GM18502 (cell line): ENCODE measurements at regions not wholly inside any gene's neighbourhood (a gene's known extent, or its start where the extent isn't known, plus 50 kb on each side); places are given as distances from the start of the nearest gene placed in this dataset.
A peak's percentile ranks its signal among the peaks of the same experiment; 100 is the strongest.

Source experiments
- ATAC-seq: cut with Tn5 transposase; IDR thresholded peaks from one replicate; pipeline ENCODE4 v1.9.1; 2021; ENCODE audit warnings: mild to moderate bottlenecking; ENCODE audit not compliant: unreplicated experiment, poor library complexity

GRCh38 chr4:14693728-14694127 lies 308.6 kb upstream of the CPEB2 start:
- no peak for ATAC-seq

DNA sequence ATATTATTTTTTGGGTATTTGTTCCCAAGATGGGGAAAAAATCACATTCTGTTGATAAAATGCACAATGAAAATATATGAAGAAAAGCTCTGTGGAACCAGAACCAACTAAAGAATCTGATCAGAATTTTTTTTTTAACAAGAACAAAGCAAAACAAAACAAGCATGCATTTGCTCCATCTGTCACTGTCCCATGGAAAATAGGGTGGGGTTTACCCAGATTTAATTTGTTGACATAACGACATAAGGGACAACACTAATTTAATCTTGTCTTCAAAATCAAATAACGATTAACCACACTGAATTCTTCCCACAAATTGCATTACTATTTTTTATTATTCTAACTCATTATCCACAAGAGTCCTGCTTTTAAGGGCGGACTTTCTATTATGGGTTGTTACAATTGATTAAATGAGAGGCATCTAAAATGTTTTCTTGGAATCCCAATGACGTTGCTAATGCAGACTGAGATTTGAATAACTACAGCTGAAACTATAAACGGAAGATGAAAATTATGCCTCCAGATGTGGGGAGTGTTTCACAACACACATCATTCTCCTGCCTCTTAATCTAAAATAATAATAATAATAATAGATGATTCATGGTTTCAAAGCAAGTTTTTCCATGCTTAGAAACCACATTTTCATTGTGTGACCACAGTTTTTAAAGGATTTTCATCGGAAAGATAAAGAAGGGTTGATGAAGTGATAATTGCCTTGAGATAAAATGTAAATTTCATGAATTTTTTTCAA lies 307.0 kb upstream of the CPEB2 start:
- no peak for ATAC-seq

DNA sequence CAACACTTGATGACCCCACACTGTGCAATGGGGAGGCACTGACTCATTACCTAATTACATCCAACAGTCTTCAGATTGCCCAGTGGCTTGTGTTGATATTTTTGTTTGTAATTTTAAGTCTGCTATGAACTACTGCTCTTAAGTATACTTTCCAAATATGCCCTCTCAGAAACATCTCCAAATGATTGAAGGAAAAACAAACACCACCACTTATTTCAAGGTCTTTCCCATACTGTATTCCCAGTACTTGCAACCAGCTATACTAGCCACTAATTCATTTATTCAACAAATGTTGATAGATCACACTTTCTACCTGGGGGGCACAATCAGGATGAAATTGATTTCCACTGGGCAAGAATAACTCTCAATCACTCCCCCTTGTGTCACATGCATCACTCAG lies 302.2 kb upstream of the CPEB2 start:
- no peak for ATAC-seq

DNA sequence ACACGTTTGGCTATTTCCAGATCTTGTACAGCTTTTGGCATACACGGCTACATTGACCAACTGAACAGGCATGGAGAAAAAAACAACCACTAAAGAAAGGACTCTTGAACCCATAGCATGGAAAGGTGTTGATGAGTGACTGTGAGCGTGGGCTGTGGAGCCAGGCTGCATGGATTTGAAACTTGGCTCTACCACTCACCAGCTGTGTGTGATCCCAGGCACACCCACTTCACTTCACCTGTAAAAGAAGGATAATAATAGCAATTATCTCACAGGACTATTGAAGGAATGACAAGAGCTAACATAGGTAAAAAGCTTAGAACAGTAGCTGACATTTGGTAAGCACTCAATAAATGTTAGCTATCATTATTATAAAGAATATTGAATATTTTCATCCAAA lies 301.7 kb upstream of the CPEB2 start:
- ATAC-seq: no peak

DNA sequence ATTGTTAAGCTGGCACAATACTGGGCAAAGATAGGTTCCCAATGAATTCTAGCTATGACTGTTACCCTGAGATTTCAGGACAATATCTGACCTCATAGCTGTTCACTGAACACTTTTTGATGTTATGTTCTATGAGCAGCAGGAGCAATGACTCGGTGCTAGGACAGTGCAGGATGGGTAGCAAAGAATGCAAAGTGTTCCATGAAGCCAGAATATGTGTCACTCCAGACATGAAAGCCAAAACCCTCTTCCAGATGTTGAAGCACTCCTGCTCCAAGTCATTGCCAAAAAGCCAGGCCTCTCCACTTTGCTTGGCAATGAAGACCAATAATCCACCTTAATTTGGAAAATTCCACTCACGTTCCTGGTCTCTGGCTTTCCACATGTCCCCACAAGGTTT lies 300.9 kb upstream of the CPEB2 start:
- no peak for ATAC-seq

DNA sequence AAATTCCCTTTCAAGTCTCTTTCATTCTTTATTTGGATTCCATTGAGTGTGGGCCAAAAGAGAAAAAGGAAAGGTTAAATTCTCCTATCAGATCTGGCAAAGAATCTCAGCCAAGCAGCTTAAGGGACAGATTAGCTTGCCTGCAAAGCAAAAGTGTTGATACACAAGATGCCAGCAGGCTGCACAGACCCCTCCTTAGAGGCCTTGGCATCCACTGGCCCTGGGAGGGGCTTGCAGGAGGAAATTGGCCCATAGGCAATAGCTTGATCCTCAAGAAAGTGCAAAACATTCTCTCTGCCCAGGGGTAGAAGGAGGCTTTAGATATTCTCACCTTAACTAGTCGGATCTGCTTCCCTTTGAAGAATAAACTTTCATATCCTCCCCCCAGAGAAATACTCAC lies 300.4 kb upstream of the CPEB2 start:
- no peak for ATAC-seq

DNA sequence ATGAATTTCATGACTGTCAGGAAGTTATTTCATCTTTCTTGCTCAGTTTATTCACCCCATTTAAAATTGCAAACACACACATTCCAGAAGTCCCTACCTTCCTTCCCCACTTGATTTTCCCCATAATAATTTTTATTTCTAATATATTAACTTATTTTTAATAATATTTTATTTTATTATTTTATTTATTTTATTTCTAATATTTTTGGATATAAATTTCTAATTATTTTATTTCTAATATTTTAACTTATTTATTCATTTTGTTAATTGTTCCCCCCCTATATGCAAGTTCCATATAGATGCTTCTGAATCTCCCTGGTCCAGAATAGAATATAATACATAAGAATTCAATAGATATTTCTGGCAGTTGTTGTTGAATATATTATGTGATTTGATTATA lies 293.7 kb upstream of the CPEB2 start:
- ATAC-seq: no peak

- no peak for ATAC-seq
These were observed 291.0 kb upstream of the CPEB2 start for GRCh38 chr4:14711259-14711658.

- no peak for ATAC-seq
These were observed 285.6 kb upstream of the CPEB2 start for GRCh38 chr4:14716691-14717090.

DNA sequence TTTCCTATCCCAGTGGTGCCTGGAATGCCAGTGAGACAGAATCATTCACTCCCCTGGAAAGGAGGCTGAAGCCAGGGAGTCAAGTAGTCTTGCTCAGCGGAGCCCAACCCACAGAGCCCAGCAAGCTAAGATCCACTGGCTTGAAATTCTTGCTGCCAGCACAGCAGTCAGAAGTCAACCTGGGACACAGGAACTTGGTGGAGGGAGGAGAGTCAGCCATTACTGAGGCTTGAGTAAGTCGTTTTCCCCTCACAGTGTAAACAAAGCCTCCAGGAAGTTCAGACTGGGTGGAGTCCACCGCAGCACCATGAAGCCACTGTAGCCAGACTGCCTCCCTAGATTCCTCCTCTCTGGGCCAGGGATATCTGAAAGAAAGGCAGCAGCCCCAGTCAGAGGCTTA lies 283.2 kb upstream of the CPEB2 start:
- ATAC-seq: no peak

- no peak for ATAC-seq
These were observed 275.8 kb upstream of the CPEB2 start for GRCh38 chr4:14726441-14726840.

- no peak for ATAC-seq
These were observed 275.4 kb upstream of the CPEB2 start for GRCh38 chr4:14726877-14727361.

- no peak for ATAC-seq
These were observed 272.8 kb upstream of the CPEB2 start for GRCh38 chr4:14729282-14730000.

DNA sequence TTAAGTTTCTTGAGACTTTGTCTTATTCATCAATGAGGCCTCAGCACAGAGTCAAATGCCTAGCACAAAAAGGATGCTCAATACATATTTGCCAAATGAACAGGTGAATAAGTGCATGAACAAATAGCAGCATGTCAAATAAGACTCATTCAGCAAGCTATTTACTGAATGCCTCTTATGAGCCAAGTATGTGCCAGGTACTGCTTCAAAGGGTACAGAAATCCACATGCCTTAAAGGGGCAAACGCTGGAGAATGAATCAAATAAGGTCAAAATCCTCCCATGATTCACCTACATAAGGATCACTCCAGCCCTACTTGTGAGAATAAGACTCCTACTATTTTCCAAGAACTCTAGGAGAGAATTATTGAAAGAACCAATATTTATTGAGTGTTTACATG lies 260.2 kb upstream of the CPEB2 start:
- ATAC-seq: no peak

- no peak for ATAC-seq
These were observed 259.1 kb upstream of the CPEB2 start for GRCh38 chr4:14743172-14743571.

- no peak for ATAC-seq
These were observed 258.7 kb upstream of the CPEB2 start for GRCh38 chr4:14743601-14744000.

GRCh38 chr4:14744346-14744745 lies 257.9 kb upstream of the CPEB2 start:
- ATAC-seq: no peak

DNA sequence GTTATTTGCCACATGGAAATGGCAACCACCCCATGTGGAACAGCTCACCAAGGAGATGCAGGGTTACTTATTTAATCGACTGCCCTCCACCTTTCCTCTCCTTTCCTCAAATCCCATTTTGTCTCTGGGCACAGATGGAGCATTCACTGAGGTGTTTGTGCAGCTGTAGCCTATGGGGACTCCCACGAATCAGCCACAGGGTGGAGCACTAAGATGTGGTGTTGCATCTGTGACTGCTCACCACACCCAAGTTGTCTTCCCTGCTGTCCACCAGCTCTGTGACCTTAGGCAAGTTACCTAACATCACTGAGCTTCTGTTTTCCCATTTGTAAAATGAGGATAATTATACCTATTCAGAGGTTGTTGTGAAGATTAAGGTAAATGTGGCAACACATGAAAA lies 252.4 kb upstream of the CPEB2 start:
- no peak for ATAC-seq

DNA sequence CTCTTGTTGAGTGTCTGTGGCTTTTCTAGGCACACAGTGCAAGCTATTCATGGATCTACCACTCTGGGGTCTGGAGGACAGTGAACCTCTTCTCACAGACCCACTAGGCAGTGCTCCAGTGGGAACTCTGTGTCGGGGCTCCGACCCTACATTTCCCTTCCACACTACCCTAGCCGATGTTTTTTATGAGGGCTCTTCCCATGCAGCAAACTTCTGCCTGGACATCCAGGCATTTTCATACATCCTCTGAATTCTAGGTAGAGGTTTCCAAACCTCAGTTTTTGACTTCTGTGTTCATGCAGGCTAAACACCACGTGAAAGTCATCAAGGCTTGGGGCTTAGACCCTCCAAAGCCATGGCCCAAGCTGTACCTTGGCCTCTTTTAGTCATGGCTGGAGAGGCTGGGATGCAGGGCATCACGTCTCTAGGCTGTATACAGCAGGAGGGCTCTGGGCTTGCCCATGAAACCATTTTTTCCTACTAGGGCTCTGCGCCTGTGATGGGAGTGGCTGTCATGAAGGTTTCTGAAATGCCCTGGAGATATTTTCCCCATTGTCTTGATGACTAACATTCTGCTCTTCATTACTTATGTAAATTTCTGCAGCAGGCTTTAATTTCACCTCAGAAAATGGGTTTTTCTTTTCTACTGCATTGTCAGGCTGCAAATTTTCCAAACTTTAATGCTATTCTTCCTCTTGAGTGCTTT lies 249.8 kb upstream of the CPEB2 start:
- no peak for ATAC-seq

DNA sequence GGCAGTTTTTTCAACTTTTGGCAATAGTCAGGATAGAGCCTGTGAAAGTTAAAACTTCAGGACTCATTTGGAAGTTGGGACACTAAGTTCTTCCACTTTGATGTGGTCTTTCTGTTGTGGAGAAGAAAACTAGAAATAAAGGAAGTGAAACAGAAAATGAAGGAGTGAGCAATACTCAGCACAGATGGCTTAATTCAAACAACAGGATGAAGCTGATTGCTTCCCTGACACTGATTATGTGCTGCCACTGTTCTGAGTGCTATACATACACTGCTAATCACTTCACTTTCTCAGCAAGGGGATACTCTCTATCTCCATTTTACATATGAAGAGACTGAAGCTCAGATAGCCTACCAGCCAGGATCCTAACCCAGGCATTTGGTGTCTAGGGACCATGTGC lies 235.1 kb upstream of the CPEB2 start:
- ATAC-seq: peak; percentile 61

GRCh38 chr4:14768449-14768848 lies 233.8 kb upstream of the CPEB2 start:
- peak; percentile 41 for ATAC-seq
